Activated gamma-delta T cell (primary cell): ENCODE measurements at regions not wholly inside any gene's neighbourhood (a gene's known extent, or its start where the extent isn't known, plus 50 kb on each side); places are given as distances from the start of the nearest gene placed in this dataset.
"Not testable (repeated sequence)": the region's sequence is repeated elsewhere in the genome, so short reads cannot be mapped to it uniquely, and the experiment has no call there.

Experiments used
- DNase-seq: peaks from one replicate; lab custom pipeline; 2025; lab: John Stamatoyannopoulos, UW

GRCh38 chr4:179664430-179665027, 2222.3 kb upstream of the AGA start:
- no peak for DNase-seq

- DNase-seq = no peak
These were observed 2224.0 kb upstream of the AGA start for GRCh38 chr4:179666226-179666625.

- DNase-seq = no peak
These were observed 2229.4 kb upstream of the AGA start for GRCh38 chr4:179671609-179672008.

- no peak for DNase-seq
These were observed 2236.0 kb upstream of the AGA start for GRCh38 chr4:179678093-179678814.

GRCh38 chr4:179683661-179684060, 2241.4 kb upstream of the AGA start:
- DNase-seq = not testable (repeated sequence)

- no peak for DNase-seq
These were observed 2250.0 kb upstream of the AGA start for GRCh38 chr4:179692222-179692621.

- no peak for DNase-seq
These were observed 2252.9 kb upstream of the AGA start for GRCh38 chr4:179695175-179695574.

GRCh38 chr4:179698321-179698720, 2256.1 kb upstream of the AGA start:
- DNase-seq = no peak

- DNase-seq = no peak
These were observed 2267.9 kb upstream of the AGA start for GRCh38 chr4:179709961-179710624.

- DNase-seq = no peak
These were observed 2277.7 kb upstream of the AGA start for GRCh38 chr4:179719766-179720450.

- DNase-seq = not testable (repeated sequence)
These were observed 2284.3 kb upstream of the AGA start for GRCh38 chr4:179726491-179726890.

GRCh38 chr4:179728305-179728704, 2286.1 kb upstream of the AGA start:
- DNase-seq = no peak

GRCh38 chr4:179736820-179737219, 2294.6 kb upstream of the AGA start:
- not testable (repeated sequence) for DNase-seq

GRCh38 chr4:179738822-179739221, 2296.6 kb upstream of the AGA start:
- no peak for DNase-seq

GRCh38 chr4:179747218-179747910, 2305.1 kb upstream of the AGA start:
- no peak for DNase-seq

GRCh38 chr4:179748837-179749236, 2306.6 kb upstream of the AGA start:
- no peak for DNase-seq

- no peak for DNase-seq
These were observed 2308.1 kb upstream of the AGA start for GRCh38 chr4:179750374-179750773.

GRCh38 chr4:179751669-179752068, 2309.4 kb upstream of the AGA start:
- no peak for DNase-seq

GRCh38 chr4:179755322-179755721, 2313.1 kb upstream of the AGA start:
- no peak for DNase-seq

- no peak for DNase-seq
These were observed 2315.4 kb upstream of the AGA start for GRCh38 chr4:179757641-179758040.

- no peak for DNase-seq
These were observed 2320.6 kb upstream of the AGA start for GRCh38 chr4:179762840-179763239.

- no peak for DNase-seq
These were observed 2324.7 kb upstream of the AGA start for GRCh38 chr4:179766938-179767337.
